ENCODE measurements at regions not wholly inside any gene's neighbourhood (a gene's known extent, or its start where the extent isn't known, plus 50 kb on each side); places are given as distances from the start of the nearest gene placed in this dataset.
"Not testable (repeated sequence)": the region's sequence is repeated elsewhere in the genome, so short reads cannot be mapped to it uniquely, and the experiment has no call there.

DNA sequence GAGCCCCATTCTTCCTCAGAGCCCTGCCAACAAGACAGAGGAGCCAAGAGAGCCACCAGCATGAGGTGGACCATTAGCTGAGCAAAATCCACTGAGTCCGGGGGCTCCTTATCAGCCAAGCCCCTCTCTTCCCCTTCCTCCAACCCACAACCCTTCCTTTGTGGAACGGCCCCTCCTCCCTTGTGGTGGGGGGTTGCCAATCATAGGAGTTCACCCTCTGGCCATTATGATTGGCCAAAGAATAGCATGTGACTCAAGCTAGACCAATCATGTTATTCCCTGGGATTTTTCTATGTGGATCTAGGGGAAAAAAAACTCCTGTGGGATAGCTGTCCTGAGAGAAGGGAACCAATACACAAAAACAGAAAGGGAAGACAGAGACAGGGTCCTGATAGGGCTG, 120.5 kb downstream of the C16orf95 start:
- DNase-seq: no peak

DNA sequence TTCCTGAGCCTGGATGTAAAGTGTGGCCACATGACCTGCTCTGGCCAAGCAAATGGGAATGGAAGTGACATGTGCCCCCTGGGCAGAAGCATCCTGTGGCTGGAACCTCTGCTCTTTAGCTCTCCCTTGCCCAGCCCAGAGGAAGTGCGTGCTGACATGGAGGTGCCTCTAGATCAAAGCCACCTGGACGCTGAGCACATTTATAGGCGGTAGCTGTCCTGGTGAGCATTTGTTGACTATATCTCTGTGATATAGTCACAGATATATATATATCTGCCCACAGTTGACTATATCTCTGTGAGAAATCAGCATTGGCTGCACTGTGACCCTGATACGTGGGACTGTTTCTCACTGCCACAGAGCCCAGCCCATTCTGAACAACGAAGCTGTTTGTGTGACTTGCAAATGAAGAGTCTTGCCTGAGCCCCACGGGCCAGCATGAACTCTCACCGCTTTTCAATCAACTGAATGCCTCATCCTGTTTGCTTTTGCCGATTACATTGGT, 118.8 kb downstream of the C16orf95 start:
- no peak for DNase-seq

DNA sequence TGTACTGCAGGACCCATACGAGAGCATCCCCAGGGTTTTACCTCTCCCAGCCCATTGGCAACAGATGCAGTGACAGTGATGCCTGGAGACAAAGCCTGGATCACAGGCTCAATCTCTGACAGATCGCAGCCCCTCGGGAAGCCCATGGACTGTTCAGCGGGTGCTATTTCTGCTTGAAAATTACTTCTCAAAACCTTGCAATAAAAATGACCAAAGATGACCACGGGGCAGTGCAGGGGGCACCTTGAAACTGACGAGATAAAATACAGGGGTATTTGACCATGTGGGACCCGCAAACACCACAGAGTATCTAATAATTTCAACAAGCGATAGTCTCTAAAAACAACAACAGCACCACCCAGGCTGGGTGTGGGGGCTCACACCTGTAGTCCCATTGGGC, 118.3 kb downstream of the C16orf95 start:
- no peak for DNase-seq

DNA sequence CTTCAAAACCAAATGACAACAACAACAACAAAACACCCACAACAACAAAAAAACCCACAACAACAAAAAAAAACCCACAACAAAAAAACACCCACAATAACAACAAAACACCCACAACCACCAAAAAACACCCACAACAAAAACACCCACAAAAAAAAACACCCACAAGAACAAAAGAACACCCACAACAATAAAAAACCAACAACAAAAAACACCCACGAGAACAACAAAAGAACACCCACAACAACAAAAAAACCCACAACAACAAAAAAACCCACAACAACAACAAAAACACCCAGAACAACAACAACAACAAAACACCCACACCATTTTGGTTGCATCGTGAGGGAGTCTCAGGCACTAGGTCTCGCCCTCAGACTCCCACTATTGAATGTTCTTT, 117.8 kb downstream of the C16orf95 start:
- no peak for DNase-seq

DNA sequence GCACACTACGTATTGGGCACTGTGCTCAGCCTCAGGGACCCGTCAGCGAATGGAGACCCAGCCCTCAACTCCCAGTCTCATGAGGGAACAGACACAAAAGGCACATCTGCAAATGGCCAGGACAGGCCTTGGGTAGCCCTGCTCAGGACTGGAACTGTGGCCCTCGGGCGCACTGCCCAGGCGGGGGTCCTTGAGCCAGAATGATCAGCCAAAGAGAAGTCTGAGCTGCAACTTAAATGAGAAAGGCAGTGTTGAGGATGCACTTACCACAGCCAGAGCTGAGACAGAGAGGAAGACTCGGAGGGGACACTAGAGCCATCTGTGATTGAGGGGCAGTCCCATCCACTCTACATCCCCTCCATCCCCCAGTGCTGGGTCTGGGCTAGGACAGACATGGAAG, 117.3 kb downstream of the C16orf95 start:
- DNase-seq: no peak

DNA sequence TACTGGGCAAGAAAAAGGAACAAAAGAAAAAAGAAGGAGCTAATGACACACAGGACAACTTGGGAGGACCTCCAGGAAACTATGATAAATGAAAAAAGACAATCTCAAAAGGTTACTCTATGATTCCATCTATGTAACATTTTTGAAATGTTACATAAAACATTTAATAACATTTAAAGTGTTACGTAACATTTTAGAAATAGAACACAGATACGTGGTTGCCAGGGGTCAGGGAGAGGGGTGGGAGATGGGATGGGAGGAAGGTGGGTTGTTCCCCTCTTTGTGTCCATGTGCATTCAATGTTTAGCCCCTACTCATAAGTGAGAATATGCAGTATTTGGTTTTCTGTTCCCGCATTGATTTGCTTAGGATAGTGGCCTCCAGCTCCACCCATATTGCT, 116.6 kb downstream of the C16orf95 start:
- DNase-seq: no peak

DNA sequence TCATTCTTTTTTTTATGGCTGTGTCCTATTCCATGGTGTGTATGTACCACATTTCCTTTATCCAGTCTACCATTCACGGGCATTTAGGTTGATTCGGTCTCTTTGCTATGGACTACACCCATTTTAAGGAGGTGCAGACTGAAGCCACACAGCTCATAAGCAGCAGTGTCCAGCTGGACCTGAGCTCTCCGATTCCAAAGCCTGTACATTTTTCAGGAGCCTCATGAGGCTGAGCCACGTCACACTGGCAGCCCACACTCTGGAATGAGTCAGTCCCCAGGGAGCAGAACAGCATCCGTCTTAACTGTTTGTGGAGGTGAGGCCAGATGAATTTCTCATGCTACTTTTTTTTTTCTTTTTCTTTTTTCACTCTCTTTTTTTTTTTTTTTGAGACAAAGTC, 116.1 kb downstream of the C16orf95 start:
- no peak for DNase-seq

DNA sequence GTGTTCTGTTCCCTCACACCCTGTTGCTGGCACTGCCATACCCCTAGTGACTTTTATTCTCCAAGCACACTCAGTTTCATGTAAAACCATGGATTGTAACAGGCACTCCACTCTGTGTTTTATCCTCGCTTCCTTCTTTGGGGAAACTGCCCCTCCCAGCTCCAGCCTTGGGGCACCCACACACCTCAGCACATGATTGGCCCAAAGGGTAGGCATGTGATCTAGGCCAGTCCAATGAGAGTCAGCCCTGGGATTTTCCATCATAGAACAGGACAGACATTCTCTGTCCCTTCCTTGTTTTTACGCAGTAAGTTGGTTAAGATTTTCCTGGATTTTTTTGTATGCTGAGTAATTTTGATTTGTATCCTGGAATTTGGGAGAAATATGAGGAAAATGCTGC, 115.4 kb downstream of the C16orf95 start:
- no peak for DNase-seq

DNA sequence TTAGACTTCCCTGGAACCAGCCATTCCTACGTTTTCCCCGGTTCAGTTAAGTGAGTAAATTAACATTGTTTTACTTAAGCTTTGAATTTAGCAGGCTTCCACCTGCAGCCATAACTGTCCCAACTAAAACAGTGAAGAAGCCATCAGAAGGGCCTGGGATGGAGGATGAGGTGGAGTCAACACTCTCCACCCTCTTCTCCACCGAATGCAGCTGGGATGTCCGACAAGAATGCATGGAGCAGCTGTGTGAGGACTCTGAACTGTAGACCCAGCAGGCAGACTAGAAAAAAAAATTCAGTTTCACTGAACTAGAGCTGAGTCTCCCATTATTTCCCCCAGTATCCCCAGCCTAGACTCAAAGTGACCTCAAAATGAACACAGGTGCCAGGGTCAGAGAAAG, 114.8 kb downstream of the C16orf95 start:
- DNase-seq: no peak

DNA sequence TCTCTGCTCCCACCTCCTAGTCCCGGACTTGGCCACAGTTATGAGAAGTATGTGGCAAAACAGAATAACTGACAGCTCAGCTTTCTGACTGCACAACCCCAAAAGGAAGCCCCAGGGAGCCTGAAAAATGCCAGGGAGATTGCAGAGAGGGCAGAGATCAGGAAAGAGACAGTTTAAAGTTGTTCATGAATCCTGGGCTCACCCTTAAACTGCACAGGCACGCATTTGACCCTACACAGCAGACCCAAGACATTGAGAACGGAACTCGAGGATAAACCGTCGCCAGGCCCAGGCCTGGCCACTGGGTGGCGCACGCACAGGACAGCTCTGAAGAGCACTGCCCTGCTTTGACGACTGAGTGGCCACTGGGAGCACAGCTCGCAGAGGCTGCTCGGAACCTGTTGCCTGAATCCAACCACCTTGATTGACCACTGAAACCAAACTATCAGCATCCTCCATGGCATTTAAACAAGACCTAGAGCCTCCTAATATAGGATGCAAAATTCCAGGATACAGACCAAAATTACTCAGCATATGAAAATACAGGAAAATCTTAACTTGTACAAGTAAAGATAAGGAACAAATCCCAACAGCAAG, 114.0 kb downstream of the C16orf95 start:
- peak; percentile 32 for DNase-seq

DNA sequence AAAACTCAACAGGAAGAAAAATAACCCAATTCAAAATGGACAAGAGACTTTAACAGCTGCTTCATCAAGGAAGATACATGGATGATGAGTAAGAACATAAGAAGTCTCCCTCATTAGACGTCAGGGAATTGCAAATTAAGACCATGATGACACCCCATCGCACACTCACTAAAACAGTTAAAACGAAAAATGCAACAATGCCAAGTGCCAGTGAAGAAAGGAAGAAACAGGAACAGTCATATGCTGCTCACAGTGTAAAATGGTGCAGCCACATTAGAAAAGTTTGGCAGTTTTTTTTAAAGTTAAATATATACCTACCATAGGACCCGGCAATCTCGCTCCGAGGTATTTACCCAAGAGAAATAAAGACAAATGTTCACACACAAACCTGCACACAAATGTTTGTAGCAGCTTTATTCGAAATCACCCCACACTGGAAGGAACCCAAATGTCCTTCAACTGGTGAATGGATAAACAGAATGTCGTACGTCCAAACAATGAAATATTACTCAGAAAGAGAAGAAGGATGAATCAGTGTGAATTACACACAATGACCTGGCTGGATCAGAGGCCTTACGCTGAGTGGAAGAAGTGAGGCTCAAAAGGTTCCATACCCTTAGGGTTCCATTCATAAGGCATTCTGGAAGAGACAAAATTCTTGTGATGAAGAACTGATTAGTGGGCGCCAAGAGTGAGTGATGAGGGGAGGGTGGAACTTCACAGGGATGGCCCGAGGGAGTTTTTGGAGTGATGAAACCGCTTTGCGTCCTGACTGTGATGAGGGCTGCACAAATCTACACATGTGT, 110.3 kb downstream of the C16orf95 start:
- DNase-seq: no peak

DNA sequence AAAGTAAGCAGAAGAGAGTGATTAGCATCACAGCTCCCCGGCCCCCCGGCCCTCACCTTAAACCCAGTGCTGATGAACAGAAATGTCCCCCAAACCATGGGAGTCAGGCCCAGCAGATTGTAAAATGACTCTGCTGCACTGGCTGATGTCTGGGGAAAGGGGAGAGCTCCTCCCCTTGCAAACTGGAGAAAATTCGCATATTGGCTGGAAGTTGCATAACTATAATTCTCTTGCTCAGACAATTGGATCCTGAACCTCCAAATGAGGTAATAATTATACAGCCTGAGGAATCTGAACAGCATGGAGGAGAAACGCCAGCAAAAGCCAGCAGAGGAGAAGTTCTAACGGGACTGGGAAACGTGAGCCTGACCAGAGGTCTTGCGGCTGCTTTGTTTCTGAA, 109.7 kb downstream of the C16orf95 start:
- DNase-seq: no peak

DNA sequence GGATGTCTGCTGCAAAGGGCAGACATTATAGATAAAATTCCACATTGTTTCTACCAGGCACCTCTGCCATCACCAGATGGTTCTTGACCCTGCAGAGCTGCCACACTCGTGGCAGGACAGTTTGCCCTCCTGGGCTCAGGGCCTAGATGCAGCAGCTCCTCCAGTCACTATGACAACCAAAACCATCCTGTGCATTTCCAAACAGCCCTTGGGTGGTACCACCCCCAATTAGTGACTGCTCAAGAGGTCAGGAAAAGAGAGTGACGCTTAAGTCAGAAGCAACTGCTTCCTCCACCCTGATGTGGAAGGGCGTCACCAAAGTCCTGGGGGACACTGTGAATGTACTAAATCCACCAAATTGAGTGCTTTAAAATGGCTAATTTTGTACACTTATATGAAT, 109.2 kb downstream of the C16orf95 start:
- no peak for DNase-seq

DNA sequence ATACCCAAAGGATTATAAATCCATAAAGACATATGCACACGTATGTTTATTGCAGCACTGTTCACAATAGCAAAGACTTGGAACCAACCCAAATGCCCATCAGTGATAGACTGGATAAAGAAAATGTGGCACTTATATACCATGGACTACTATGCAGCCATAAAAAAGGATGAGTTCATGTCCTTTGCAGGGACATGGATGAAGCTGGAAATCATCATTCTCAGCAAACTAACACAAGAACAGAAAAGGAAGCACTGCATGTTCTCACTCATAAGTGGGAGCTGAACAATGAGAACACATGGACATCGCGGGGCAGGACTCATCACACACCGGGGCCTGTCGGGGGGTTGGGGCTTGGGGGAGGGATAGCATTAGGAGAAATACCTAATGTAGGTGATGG, 108.2 kb downstream of the C16orf95 start:
- not testable (repeated sequence) for DNase-seq

DNA sequence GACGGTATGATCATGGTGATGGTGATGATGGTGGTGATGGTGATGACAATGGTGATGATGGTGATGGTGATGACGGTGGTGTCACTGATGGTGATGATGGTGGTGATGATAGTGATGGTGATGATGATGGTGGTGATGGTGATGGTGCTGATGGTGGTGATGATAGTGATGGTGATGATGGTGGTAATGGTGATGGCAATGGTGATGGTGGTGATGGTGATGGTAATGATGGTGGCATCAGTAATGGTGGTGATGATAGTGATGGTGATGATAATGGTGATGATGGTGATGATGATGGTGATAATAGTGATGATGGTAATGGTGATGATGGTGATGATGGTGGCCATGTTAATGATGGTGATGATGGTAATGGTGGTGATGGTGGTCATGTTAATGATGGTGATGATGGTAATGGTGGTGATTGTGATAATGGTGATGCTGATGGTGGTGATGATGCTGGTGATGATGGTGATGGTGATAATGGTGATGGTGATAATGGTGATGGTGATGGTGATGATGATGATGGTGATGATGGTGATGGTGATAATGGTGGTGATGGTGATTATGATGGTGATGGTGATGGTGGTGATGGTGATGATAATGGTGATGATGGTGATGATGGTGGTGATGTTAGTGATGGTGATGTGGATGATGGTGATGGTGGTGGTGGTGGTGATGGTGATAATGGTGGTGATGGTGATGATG, 107.2 kb downstream of the C16orf95 start:
- no peak for DNase-seq

DNA sequence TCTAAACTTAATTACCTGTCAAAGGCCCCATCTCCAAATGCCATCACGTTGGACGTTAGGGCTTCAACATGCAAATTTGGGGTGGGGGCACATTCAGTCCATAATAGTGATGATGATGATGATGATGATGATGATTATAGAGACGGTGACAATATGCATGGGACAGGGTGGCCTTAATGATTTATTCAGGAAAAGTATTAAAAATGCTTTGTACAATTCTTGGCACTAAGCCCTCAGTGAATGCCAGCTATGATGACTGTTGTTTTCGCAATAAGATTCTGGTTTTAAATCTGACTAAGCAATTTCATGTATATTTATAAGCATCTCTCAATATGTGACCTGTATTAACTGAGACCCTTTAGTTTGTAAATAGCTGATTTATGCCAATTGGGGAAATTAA, 106.3 kb downstream of the C16orf95 start:
- DNase-seq: no peak

DNA sequence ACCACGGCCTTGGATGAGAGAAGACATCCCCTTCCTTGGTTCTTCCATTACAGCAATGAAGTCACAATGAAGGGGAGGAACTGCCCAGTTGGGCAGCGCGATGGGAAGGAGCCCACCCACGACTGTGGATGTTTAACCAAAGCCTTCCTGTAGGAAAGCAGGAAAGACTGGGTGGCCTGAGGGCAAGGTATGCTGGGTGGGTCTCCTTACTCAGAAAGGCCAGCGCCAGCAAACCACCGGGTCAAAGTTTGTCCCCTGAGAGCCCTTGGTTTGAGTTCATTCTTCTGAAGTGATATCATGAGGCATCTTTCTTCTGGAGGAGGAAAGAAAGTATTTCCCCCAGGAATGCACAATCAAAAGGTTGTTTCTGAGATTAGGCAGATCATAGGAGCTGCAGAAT, 105.2 kb downstream of the C16orf95 start:
- DNase-seq: no peak

DNA sequence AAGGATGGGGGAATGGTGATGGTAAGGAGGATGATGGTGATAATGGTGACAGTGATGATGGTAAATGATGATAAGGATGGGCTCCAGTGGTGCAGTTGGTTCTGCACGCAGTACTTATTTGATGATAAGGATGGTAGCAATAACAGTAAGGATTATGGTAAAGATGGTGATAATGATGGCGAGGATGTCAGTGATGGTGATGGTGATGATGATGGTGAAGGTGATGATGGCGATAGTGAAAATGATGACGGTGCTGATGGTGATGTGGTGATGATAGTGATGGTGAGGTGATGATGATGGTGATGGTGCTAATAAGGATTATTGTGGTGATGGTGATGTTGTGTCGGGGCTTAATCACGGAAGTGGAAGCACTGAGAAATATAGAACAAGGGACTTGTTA, 103.7 kb downstream of the C16orf95 start:
- no peak for DNase-seq

DNA sequence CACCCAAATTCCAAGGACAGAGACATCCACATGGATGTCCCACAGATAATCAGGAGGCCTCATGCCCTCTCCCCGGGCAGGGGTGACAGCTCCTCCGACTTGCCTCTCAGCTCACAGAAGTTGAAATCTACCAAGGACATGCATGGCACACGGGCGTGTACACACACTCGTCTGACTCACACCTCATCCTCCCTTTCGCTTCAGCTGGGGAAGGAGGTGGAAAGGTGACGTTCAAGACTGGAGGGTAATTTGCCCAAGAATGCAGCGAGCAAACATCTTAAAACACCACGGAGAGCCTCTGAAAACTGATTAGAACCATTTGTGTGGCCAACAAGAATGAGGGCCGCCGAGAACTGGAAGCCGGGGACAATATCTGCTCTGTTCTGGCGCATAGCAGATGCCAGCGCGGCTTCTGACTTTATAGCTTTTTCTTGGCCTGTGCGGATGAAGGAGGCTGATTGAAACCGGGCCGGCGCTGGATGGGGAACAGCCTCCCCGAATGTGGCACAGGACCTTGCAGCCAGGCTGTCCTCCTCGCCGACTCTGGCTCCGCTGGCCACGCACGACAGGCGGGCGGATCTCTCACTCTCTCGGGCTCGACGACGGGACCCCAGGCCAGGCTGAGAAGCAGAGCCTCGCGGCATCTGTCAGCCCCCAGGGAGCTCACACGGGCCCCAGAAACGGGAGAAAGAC, 100.9 kb downstream of the C16orf95 start:
- no peak for DNase-seq

DNA sequence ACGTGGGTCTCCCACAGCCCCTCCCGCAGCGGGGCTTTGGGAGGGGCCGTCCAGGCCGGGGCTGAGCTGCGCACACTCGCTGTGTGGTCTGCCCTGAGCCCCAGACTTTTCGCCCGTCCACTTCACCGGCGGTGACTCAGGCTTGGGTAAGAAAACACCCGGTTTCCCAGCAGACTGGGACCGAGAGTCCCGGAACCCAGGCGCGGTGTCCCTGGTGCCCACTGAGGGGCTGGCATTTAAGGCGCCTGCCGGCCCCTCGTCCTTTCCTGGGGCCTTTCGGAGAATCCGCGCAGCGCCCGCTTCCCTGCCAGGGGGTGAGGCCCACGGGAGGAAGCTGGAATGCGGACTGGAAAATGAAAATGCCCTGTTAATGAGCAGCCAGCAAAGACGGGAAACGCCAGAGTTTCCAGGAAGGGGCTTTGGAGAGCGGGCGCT, 100.3 kb downstream of the C16orf95 start:
- no peak for DNase-seq

DNA sequence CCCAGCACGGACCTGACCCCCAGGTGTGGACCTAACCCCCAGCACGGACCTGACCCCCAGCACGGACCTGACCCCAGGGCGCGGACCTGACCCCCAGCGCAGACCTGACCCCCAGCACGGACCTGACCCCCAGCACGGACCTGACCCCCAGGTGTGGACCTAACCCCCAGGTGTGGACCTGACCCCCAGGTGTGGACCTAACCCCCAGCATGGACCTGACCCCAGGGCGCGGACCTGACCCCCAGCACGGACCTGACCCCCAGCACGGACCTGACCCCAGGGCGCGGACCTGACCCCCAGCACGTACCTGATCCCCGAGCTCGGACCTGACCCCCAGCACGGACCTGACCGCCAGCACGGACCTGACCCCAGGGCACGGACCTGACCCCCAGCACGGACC, 99.4 kb downstream of the C16orf95 start:
- DNase-seq: not testable (repeated sequence)

DNA sequence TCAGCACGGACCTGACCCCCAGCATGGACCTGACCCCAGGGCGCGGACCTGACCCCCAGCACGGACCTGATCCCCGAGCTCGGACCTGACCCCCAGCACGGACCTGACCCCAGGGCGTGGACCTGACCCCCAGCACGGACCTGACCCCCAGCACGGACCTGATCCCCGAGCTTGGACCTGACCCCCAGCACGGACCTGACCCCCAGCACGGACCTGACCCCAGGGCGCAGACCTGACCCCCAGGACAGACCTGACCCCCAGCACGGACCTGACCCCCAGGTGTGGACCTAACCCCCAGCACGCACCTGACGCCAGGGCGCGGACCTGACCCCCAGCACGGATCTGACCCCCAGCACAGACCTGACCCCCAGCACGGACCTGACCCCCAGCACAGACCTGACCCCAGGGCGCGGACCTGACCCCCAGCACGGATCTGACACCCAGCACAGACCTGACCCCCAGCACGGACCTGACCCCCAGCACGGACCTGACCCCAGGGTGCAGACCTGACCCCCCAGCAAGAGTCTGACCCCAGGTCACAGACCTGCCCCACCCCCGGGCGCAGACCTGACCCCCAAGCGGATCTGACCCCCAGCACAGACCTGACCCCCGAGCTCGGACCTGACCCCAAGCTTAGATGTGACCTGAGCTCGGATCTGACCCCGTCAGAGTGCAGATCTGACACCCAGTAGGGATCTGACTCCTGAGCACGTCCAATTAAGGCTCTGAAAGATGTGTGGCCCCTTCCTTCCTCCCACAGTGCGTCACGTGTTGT, 98.7 kb downstream of the C16orf95 start:
- DNase-seq: no peak

Data from activated naive CD4-positive, alpha-beta T cell treated with Interleukin-2 at 50 U/mL for 16 hours (primary cell).